ENCODE measurements at regions not wholly inside any gene's neighbourhood (a gene's known extent, or its start where the extent isn't known, plus 50 kb on each side); places are given as distances from the start of the nearest gene placed in this dataset.

- Mint-ChIP-seq H3K4me3 (no peak overlapping the region), H3K27ac (no peak overlapping the region), H3K36me3 (peaks cover 0 to 3% (median 0%) of the 10 kb centered on the region in 3 donors), H3K27me3 (ENCODE audit: low read depth in 3 of 3) (peaks cover 0 to 3% (median 1%) of the 10 kb centered on the region in 3 donors), H3K4me1 (no peaks in the 10 kb centered on the region), H3K9me3 (peaks cover 3 to 43% (median 19%) of the 10 kb centered on the region in 6 donors)
- no peak for DNase-seq
Measured at GRCh38 chr3:166114448-166114847, 277.2 kb upstream of the BCHE start.

GRCh38 chr3:166111562-166111961, 274.3 kb upstream of the BCHE start:
- H3K4me1 Mint-ChIP-seq: no peaks in the 10 kb centered on the region
- H3K9me3 Mint-ChIP-seq: peaks cover 6 to 42% (median 22%) of the 10 kb centered on the region in 6 donors
- no peak for DNase-seq
- H3K4me3 Mint-ChIP-seq: no peak overlapping the region
- peaks cover 0 to 3% (median 0%) of the 10 kb centered on the region in 3 donors for H3K36me3 Mint-ChIP-seq
- H3K27me3 Mint-ChIP-seq (ENCODE audit: low read depth in 3 of 3): peaks cover 0 to 3% (median 1%) of the 10 kb centered on the region in 3 donors
- H3K27ac Mint-ChIP-seq: no peak overlapping the region

GRCh38 chr3:166110102-166110501, 272.9 kb upstream of the BCHE start:
- Mint-ChIP-seq H3K4me3 (no peak overlapping the region), H3K27me3 (ENCODE audit: low read depth in 3 of 3) (peaks cover 0 to 3% (median 0%) of the 10 kb centered on the region in 3 donors), H3K4me1 (no peaks in the 10 kb centered on the region), H3K9me3 (peaks cover 6 to 38% (median 22%) of the 10 kb centered on the region in 6 donors), H3K36me3 (peaks cover 0 to 3% (median 0%) of the 10 kb centered on the region in 3 donors), H3K27ac (no peak overlapping the region)
- DNase-seq: no peak

GRCh38 chr3:166104938-166105337, 267.7 kb upstream of the BCHE start:
- Mint-ChIP-seq H3K36me3 (no peaks in the 10 kb centered on the region), H3K27ac (no peak overlapping the region), H3K9me3 (peaks cover 4 to 34% (median 19%) of the 10 kb centered on the region in 6 donors), H3K4me1 (no peaks in the 10 kb centered on the region), H3K4me3 (no peak overlapping the region), H3K27me3 (ENCODE audit: low read depth in 3 of 3) (no peaks in the 10 kb centered on the region)
- no peak for DNase-seq

GRCh38 chr3:166100730-166101129, 263.5 kb upstream of the BCHE start:
- DNase-seq: no peak
- H3K36me3 Mint-ChIP-seq: no peaks in the 10 kb centered on the region
- H3K27me3 Mint-ChIP-seq (ENCODE audit: low read depth in 3 of 3): no peaks in the 10 kb centered on the region
- H3K4me1 Mint-ChIP-seq: no peaks in the 10 kb centered on the region
- H3K9me3 Mint-ChIP-seq: peaks cover 7 to 46% (median 19%) of the 10 kb centered on the region in 6 donors
- no peak overlapping the region for H3K4me3 Mint-ChIP-seq
- no peak overlapping the region for H3K27ac Mint-ChIP-seq

- H3K36me3 Mint-ChIP-seq: peaks cover 0 to 3% (median 0%) of the 10 kb centered on the region in 3 donors
Measured at GRCh38 chr3:166089575-166089974, 252.4 kb upstream of the BCHE start.

GRCh38 chr3:166085164-166085856, 248.1 kb upstream of the BCHE start:
- no peak overlapping the region for H3K4me3 Mint-ChIP-seq
- no peaks in the 10 kb centered on the region for H3K36me3 Mint-ChIP-seq
- no peak overlapping the region for H3K27ac Mint-ChIP-seq
- H3K9me3 Mint-ChIP-seq: peaks cover 0 to 39% (median 25%) of the 10 kb centered on the region in 6 donors
- no peak for DNase-seq
- peaks cover 0 to 2% (median 0%) of the 10 kb centered on the region in 3 donors for H3K27me3 Mint-ChIP-seq (ENCODE audit: low read depth in 3 of 3)
- no peaks in the 10 kb centered on the region for H3K4me1 Mint-ChIP-seq

More at GRCh38 chr3:166089575-166089974, 252.4 kb upstream of the BCHE start:
- Mint-ChIP-seq H3K9me3 (peaks cover 12 to 59% (median 31%) of the 10 kb centered on the region in 6 donors), H3K27ac (no peak overlapping the region), H3K4me1 (no peaks in the 10 kb centered on the region), H3K27me3 (ENCODE audit: low read depth in 3 of 3) (peaks cover 0 to under 1% (median 0%) of the 10 kb centered on the region in 3 donors), H3K4me3 (no peak overlapping the region)
- no peak for DNase-seq

GRCh38 chr3:166080096-166080495, 242.9 kb upstream of the BCHE start:
- DNase-seq: no peak
- Mint-ChIP-seq H3K36me3 (no peaks in the 10 kb centered on the region), H3K27me3 (ENCODE audit: low read depth in 3 of 3) (peaks cover 0 to 2% (median 0%) of the 10 kb centered on the region in 3 donors), H3K27ac (no peak overlapping the region), H3K9me3 (peaks cover 0 to 30% (median 13%) of the 10 kb centered on the region in 6 donors), H3K4me1 (no peaks in the 10 kb centered on the region), H3K4me3 (no peak overlapping the region)

GRCh38 chr3:166071831-166072230, 234.6 kb upstream of the BCHE start:
- Mint-ChIP-seq H3K27me3 (ENCODE audit: low read depth in 3 of 3) (peaks cover 0 to 2% (median 0%) of the 10 kb centered on the region in 3 donors), H3K9me3 (peaks cover 10 to 48% (median 21%) of the 10 kb centered on the region in 6 donors), H3K4me3 (no peak overlapping the region), H3K27ac (no peak overlapping the region), H3K36me3 (no peaks in the 10 kb centered on the region), H3K4me1 (no peaks in the 10 kb centered on the region)
- DNase-seq: no peak

- H3K4me3 Mint-ChIP-seq: no peak overlapping the region
- H3K9me3 Mint-ChIP-seq: peaks cover 4 to 27% (median 14%) of the 10 kb centered on the region in 6 donors
- H3K27me3 Mint-ChIP-seq (ENCODE audit: low read depth in 3 of 3): no peaks in the 10 kb centered on the region
- no peaks in the 10 kb centered on the region for H3K4me1 Mint-ChIP-seq
- H3K36me3 Mint-ChIP-seq: no peaks in the 10 kb centered on the region
- no peak overlapping the region for H3K27ac Mint-ChIP-seq
- no peak for DNase-seq
Measured at GRCh38 chr3:166064476-166064875, 227.3 kb upstream of the BCHE start.

- no peak overlapping the region for H3K4me3 Mint-ChIP-seq
- H3K27me3 Mint-ChIP-seq (ENCODE audit: low read depth in 3 of 3): no peaks in the 10 kb centered on the region
- H3K27ac Mint-ChIP-seq: no peak overlapping the region
- H3K4me1 Mint-ChIP-seq: no peaks in the 10 kb centered on the region
- no peak for DNase-seq
- no peaks in the 10 kb centered on the region for H3K36me3 Mint-ChIP-seq
- peaks cover 4 to 18% (median 16%) of the 10 kb centered on the region in 6 donors for H3K9me3 Mint-ChIP-seq
Measured at GRCh38 chr3:166060789-166061479, 223.7 kb upstream of the BCHE start.

GRCh38 chr3:166052440-166052839, 215.2 kb upstream of the BCHE start:
- Mint-ChIP-seq H3K36me3 (peaks cover 0 to 4% (median 2%) of the 10 kb centered on the region in 3 donors), H3K4me1 (no peaks in the 10 kb centered on the region), H3K27me3 (ENCODE audit: low read depth in 3 of 3) (peaks cover 0 to 4% (median 2%) of the 10 kb centered on the region in 3 donors), H3K9me3 (peaks cover 4 to 52% (median 28%) of the 10 kb centered on the region in 6 donors), H3K27ac (no peak overlapping the region), H3K4me3 (no peak overlapping the region)
- DNase-seq: no peak

GRCh38 chr3:166029507-166029906, 192.3 kb upstream of the BCHE start:
- Mint-ChIP-seq H3K4me3 (no peak overlapping the region), H3K27ac (no peak overlapping the region), H3K27me3 (ENCODE audit: low read depth in 3 of 3) (no peaks in the 10 kb centered on the region), H3K9me3 (peaks cover 3 to 35% (median 20%) of the 10 kb centered on the region in 6 donors), H3K36me3 (no peaks in the 10 kb centered on the region), H3K4me1 (no peaks in the 10 kb centered on the region)
- no peak for DNase-seq

GRCh38 chr3:166013073-166013679, 176.0 kb upstream of the BCHE start:
- H3K4me3 Mint-ChIP-seq: no peak overlapping the region
- H3K36me3 Mint-ChIP-seq: no peaks in the 10 kb centered on the region
- H3K27ac Mint-ChIP-seq: no peak overlapping the region
- DNase-seq: no peak
- no peaks in the 10 kb centered on the region for H3K4me1 Mint-ChIP-seq
- H3K27me3 Mint-ChIP-seq (ENCODE audit: low read depth in 3 of 3): no peaks in the 10 kb centered on the region
- H3K9me3 Mint-ChIP-seq: peaks cover 2 to 47% (median 18%) of the 10 kb centered on the region in 6 donors
